NT2/D1 (cell line): ENCODE measurements at regions not wholly inside any gene's neighbourhood (a gene's known extent, or its start where the extent isn't known, plus 50 kb on each side); places are given as distances from the start of the nearest gene placed in this dataset.

ENCODE experiments used
- DNase-seq: peaks from one replicate; pipeline ENCODE4 v3.0.0-alpha.2; 2011; ENCODE audit warnings: low read depth, low spot score
- H3K27me3 ChIP-seq: 2 replicates; pipeline ENCODE4 v1.6.0; 2011; ENCODE audit warnings: mild to moderate bottlenecking; ENCODE audit not compliant: insufficient read length, insufficient read depth
- H3K36me3 ChIP-seq: 2 replicates; pipeline ENCODE4 v1.6.1; 2011; ENCODE audit warnings: mild to moderate bottlenecking, low read length, mixed read lengths; ENCODE audit not compliant: insufficient read depth, insufficient read length
- H3K4me1 ChIP-seq: 2 replicates; pipeline ENCODE4 v1.5.1; 2011; ENCODE audit not compliant: insufficient read depth, insufficient read length
- H3K4me3 ChIP-seq: 2 replicates; pipeline ENCODE4 v1.5.1; 2011; ENCODE audit warnings: low read depth; ENCODE audit not compliant: insufficient read length
- H3K9ac ChIP-seq: 2 replicates; pipeline ENCODE4 v1.6.0; 2011; ENCODE audit warnings: low read depth; ENCODE audit not compliant: insufficient read length
- H3K9me3 ChIP-seq: 2 replicates; pipeline ENCODE4 v1.5.1; 2011; ENCODE audit warnings: mild to moderate bottlenecking, low read length; ENCODE audit not compliant: insufficient read depth
- SUZ12 ChIP-seq: IDR thresholded peaks from 2 replicates; pipeline ENCODE4 v1.6.1; 2011; ENCODE audit not compliant: insufficient read length, insufficient read depth; ENCODE audit errors: extremely low read depth
- YY1 ChIP-seq: IDR thresholded peaks from 2 replicates; pipeline ENCODE4 v1.6.1; 2011; ENCODE audit not compliant: insufficient read length, insufficient read depth
- ZNF274 ChIP-seq: IDR thresholded peaks from 2 replicates; pipeline ENCODE4 v1.6.1; 2011; ENCODE audit warnings: mild to moderate bottlenecking, low read depth, low read length

GRCh38 chr21:34200288-34200905, 127.0 kb downstream of the MRPS6 start:
- peaks cover 1% of the 10 kb centered on the region; the same call in 1 of the 2 replicates for H3K9me3 ChIP-seq
- peaks cover 20% of the 10 kb centered on the region for H3K4me1 ChIP-seq
- no peak for DNase-seq
- no peak overlapping the region for H3K4me3 ChIP-seq
- no peak overlapping the region for H3K9ac ChIP-seq
- TF ChIP-seq ZNF274, result no peak
- H3K36me3 ChIP-seq, result no peaks in the 10 kb centered on the region
- H3K27me3 ChIP-seq, result no peaks in the 10 kb centered on the region

GRCh38 chr21:34201001-34201400, 127.6 kb downstream of the MRPS6 start:
- no peak for DNase-seq
- peak overlapping the region; percentile 91 for H3K9ac ChIP-seq
- no peaks in the 10 kb centered on the region for H3K36me3 ChIP-seq
- peaks cover 20% of the 10 kb centered on the region for H3K4me1 ChIP-seq
- H3K9me3 ChIP-seq, result no peaks in the 10 kb centered on the region
- peak overlapping the region; percentile 46 for H3K4me3 ChIP-seq
- H3K27me3 ChIP-seq, result no peaks in the 10 kb centered on the region
- TF ChIP-seq ZNF274 (no peak), SUZ12 (no peak), YY1 (no peak)

GRCh38 chr21:34201481-34201858, 128.1 kb downstream of the MRPS6 start:
- DNase-seq, result no peak
- TF ChIP-seq ZNF274 (no peak), SUZ12 (no peak), YY1 (no peak)
- peaks cover 20% of the 10 kb centered on the region for H3K4me1 ChIP-seq
- peak overlapping the region; percentile 46 for H3K4me3 ChIP-seq
- no peaks in the 10 kb centered on the region for H3K36me3 ChIP-seq
- no peaks in the 10 kb centered on the region for H3K27me3 ChIP-seq
- H3K9ac ChIP-seq, result peak overlapping the region; percentile 91
- no peaks in the 10 kb centered on the region for H3K9me3 ChIP-seq

GRCh38 chr21:34202553-34203372, 129.4 kb downstream of the MRPS6 start:
- H3K4me3 ChIP-seq, result peak overlapping the region; percentile 46
- H3K9me3 ChIP-seq, result no peaks in the 10 kb centered on the region
- TF ChIP-seq ZNF274 (no peak), SUZ12 (no peak), YY1 (peak; percentile 24)
- no peaks in the 10 kb centered on the region for H3K27me3 ChIP-seq
- H3K4me1 ChIP-seq, result peaks cover 20% of the 10 kb centered on the region
- peak; percentile 58 for DNase-seq
- no peaks in the 10 kb centered on the region for H3K36me3 ChIP-seq
- peak overlapping the region; percentile 91 for H3K9ac ChIP-seq

- Histone ChIP-seq H3K36me3 (no peaks in the 10 kb centered on the region), H3K9me3 (no peaks in the 10 kb centered on the region), H3K27me3 (no peaks in the 10 kb centered on the region), H3K9ac (peak overlapping the region; percentile 5), H3K4me3 (no peak overlapping the region), H3K4me1 (peaks cover 16% of the 10 kb centered on the region)
- no peak for TF ChIP-seq YY1
- TF ChIP-seq SUZ12, result no peak
- TF ChIP-seq ZNF274, result no peak
- DNase-seq, result no peak
Observed at GRCh38 chr21:34203851-34204420, 130.6 kb downstream of the MRPS6 start.

GRCh38 chr21:34204481-34205439, 131.4 kb downstream of the MRPS6 start:
- Histone ChIP-seq H3K36me3 (no peaks in the 10 kb centered on the region), H3K9me3 (0 out of 2 replicates have a peak, but pooled peaks cover 6% of the 10 kb centered on the region), H3K27me3 (no peaks in the 10 kb centered on the region), H3K9ac (peak overlapping the region; percentile 21), H3K4me3 (no peak overlapping the region), H3K4me1 (peaks cover 12% of the 10 kb centered on the region)
- TF ChIP-seq SUZ12, result no peak
- no peak for TF ChIP-seq YY1
- TF ChIP-seq ZNF274, result no peak
- DNase-seq, result no peak
